WTC11 (cell line): ENCODE measurements at regions not wholly inside any gene's neighbourhood (a gene's known extent, or its start where the extent isn't known, plus 50 kb on each side); places are given as distances from the start of the nearest gene placed in this dataset.

ENCODE experiments used
- TF ChIP-seq, protein P1 (sequence below): fragments of 200-600 bp; IDR thresholded peaks from 2 replicates; pipeline ENCODE4 v1.8.0; 2022; ENCODE audit warnings: antibody characterized with exemption
- TF ChIP-seq, protein P2 (sequence below): sonication (generic); formaldehyde crosslinking; IDR thresholded peaks from 2 replicates; pipeline ENCODE4 v1.8.1; 2023; ENCODE audit warnings: mild to moderate bottlenecking, moderate library complexity, missing genetic modification reagents
- TF ChIP-seq, protein P3 (sequence below): sonication (generic); formaldehyde crosslinking; IDR thresholded peaks from 2 replicates; pipeline ENCODE4 v1.8.0; 2022; ENCODE audit warnings: mild to moderate bottlenecking, missing genetic modification reagents

DNA sequence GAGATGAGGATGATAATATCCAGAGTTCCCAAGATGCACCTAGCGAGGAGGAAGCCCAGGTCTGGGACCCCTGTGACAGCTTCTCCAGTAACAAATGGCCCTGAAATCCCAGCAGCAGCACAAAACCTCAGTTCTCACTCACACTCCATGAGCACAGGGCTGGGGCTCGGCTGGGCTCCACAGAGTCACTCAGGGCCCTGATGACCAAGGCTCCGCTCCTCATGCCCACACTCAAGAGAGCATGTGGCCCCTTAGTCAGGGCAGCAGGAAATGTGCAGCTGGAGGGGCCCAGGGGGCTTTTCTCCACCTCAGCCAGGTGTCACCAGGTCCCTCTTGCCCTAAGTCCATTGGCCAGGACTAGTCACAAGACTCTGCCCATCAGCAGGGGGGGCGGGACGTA lies 242.7 kb upstream of the SFSWAP start:
- TF ChIP-seq, protein P1, sequence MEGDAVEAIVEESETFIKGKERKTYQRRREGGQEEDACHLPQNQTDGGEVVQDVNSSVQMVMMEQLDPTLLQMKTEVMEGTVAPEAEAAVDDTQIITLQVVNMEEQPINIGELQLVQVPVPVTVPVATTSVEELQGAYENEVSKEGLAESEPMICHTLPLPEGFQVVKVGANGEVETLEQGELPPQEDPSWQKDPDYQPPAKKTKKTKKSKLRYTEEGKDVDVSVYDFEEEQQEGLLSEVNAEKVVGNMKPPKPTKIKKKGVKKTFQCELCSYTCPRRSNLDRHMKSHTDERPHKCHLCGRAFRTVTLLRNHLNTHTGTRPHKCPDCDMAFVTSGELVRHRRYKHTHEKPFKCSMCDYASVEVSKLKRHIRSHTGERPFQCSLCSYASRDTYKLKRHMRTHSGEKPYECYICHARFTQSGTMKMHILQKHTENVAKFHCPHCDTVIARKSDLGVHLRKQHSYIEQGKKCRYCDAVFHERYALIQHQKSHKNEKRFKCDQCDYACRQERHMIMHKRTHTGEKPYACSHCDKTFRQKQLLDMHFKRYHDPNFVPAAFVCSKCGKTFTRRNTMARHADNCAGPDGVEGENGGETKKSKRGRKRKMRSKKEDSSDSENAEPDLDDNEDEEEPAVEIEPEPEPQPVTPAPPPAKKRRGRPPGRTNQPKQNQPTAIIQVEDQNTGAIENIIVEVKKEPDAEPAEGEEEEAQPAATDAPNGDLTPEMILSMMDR: no peak
- TF ChIP-seq, protein P2, sequence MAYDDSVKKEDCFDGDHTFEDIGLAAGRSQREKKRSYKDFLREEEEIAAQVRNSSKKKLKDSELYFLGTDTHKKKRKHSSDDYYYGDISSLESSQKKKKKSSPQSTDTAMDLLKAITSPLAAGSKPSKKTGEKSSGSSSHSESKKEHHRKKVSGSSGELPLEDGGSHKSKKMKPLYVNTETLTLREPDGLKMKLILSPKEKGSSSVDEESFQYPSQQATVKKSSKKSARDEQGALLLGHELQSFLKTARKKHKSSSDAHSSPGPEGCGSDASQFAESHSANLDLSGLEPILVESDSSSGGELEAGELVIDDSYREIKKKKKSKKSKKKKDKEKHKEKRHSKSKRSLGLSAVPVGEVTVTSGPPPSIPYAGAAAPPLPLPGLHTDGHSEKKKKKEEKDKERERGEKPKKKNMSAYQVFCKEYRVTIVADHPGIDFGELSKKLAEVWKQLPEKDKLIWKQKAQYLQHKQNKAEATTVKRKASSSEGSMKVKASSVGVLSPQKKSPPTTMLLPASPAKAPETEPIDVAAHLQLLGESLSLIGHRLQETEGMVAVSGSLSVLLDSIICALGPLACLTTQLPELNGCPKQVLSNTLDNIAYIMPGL (CRISPR knock-in tag): no peak
- TF ChIP-seq, protein P3, sequence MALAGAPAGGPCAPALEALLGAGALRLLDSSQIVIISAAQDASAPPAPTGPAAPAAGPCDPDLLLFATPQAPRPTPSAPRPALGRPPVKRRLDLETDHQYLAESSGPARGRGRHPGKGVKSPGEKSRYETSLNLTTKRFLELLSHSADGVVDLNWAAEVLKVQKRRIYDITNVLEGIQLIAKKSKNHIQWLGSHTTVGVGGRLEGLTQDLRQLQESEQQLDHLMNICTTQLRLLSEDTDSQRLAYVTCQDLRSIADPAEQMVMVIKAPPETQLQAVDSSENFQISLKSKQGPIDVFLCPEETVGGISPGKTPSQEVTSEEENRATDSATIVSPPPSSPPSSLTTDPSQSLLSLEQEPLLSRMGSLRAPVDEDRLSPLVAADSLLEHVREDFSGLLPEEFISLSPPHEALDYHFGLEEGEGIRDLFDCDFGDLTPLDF (CRISPR knock-in tag): no peak
